Loucy (cell line): ENCODE measurements at regions not wholly inside any gene's neighbourhood (a gene's known extent, or its start where the extent isn't known, plus 50 kb on each side); places are given as distances from the start of the nearest gene placed in this dataset.

Experiments
- EZH2phosphoT487 ChIP-seq: fragments of 200-600 bp; IDR thresholded peaks from 2 replicates; pipeline ENCODE4 v1.6.1; 2018; ENCODE audit warnings: antibody characterized with exemption, mild to moderate bottlenecking, moderate library complexity, borderline replicate concordance
- TF ChIP-seq, protein P1 (sequence below): fragments of 200-600 bp; sonication (generic); conservative IDR thresholded peaks from 2 replicates; pipeline ENCODE4 v1.5.1; 2014; ENCODE audit warnings: mild to moderate bottlenecking, antibody characterized with exemption, low read length

- TF ChIP-seq, protein P1, sequence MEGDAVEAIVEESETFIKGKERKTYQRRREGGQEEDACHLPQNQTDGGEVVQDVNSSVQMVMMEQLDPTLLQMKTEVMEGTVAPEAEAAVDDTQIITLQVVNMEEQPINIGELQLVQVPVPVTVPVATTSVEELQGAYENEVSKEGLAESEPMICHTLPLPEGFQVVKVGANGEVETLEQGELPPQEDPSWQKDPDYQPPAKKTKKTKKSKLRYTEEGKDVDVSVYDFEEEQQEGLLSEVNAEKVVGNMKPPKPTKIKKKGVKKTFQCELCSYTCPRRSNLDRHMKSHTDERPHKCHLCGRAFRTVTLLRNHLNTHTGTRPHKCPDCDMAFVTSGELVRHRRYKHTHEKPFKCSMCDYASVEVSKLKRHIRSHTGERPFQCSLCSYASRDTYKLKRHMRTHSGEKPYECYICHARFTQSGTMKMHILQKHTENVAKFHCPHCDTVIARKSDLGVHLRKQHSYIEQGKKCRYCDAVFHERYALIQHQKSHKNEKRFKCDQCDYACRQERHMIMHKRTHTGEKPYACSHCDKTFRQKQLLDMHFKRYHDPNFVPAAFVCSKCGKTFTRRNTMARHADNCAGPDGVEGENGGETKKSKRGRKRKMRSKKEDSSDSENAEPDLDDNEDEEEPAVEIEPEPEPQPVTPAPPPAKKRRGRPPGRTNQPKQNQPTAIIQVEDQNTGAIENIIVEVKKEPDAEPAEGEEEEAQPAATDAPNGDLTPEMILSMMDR: no peak
- no peak for TF ChIP-seq EZH2phosphoT487
These were observed 145.1 kb upstream of the PLN start for GRCh38 chr6:118403036-118403435.
